Stomach (tissue), 8 donors: ENCODE measurements at regions not wholly inside any gene's neighbourhood (a gene's known extent, or its start where the extent isn't known, plus 50 kb on each side); places are given as distances from the start of the nearest gene placed in this dataset.

ENCODE experiments used
- DNase-seq, 2 donors: peaks; one replicate each; pipeline versions ENCODE4 v3.0.0 to v3.0.0-alpha.2; 2013 to 2019
- H3K27ac ChIP-seq, 5 donors: fragments of 200-600 bp in 4 of 5; sonication (generic) in 4 of 5; one replicate each; pipeline ENCODE4 v1.5.1; 2013 to 2019; ENCODE audit warnings: mild to moderate bottlenecking in 1 of 5, moderate library complexity in 1 of 5
- H3K27me3 ChIP-seq, 3 donors: fragments of 200-600 bp; sonication (generic); one replicate each; pipeline ENCODE4 v1.5.1; 2017 to 2019; ENCODE audit warnings: mixed run types in 1 of 3
- H3K36me3 ChIP-seq, 4 donors: fragments of 200-600 bp; sonication (generic); 1 replicate in 3 of 4; 2 replicates in 1 of 4; pipeline ENCODE4 v1.5.1; 2016 to 2019
- H3K4me1 ChIP-seq, 4 donors: fragments of 200-600 bp; sonication (generic); one replicate each; pipeline ENCODE4 v1.5.1; 2016 to 2019
- H3K4me3 ChIP-seq, 4 donors: fragments of 200-600 bp; sonication (generic) in 3 of 4; one replicate each; pipeline ENCODE4 v1.5.1; 2016 to 2019; ENCODE audit warnings: mild to moderate bottlenecking in 1 of 4
- H3K9me3 ChIP-seq, 4 donors: fragments of 200-600 bp; sonication (generic); one replicate each; pipeline ENCODE4 v1.5.1; 2016 to 2019
- CTCF ChIP-seq, 7 experiments: fragments of 450-650 bp in 4 of 7; fragments of 200-600 bp in 3 of 7; sonication (generic) in 3 of 7; IDR thresholded peaks; one replicate each; pipeline ENCODE4 v1.5.1; 2016 to 2019; ENCODE audit warnings: antibody characterized with exemption in 7 of 7, control low read depth in 2 of 7, mild to moderate bottlenecking in 1 of 7
- EP300 ChIP-seq: sonication (generic); formaldehyde crosslinking; IDR thresholded peaks from one replicate; pipeline ENCODE4 v1.6.1; 2017; ENCODE audit warnings: antibody characterized with exemption
- POLR2A ChIP-seq, 4 donors: fragments of 450-650 bp; IDR thresholded peaks; one replicate each; pipeline ENCODE4 v1.6.1; 2016; ENCODE audit warnings: antibody characterized with exemption in 4 of 4, control low read depth in 2 of 4, mild to moderate bottlenecking in 1 of 4, moderate library complexity in 1 of 4
- POLR2AphosphoS5 ChIP-seq, 3 donors: sonication (generic); formaldehyde crosslinking; IDR thresholded peaks; one replicate each; pipeline ENCODE4 v1.6.1; 2016; ENCODE audit warnings: antibody characterized with exemption in 3 of 3
- WGBS, 5 donors: extraction: QIAGEN DNeasy Blood & Tissue Kit in 3 of 5; methylation state at CpG; one replicate each; pipeline versions ENCODE4 v1.1.5 to v1.1.7; 2013 to 2018; 5-methylcytosine and 5-hydroxymethylcytosine counted together
- intact Hi-C: fragments of 100-400 bp; cut with DNase I; formaldehyde crosslinking; loops from one replicate; pipeline ENCODE4 v1.15.1; 2023; ENCODE audit warnings: low total_unique reads
- small RNA-seq, 4 donors: library from RNA; depleted of rRNA; stranded (forward); fragments of <200 nt; gene quantifications; one replicate each; pipeline ENCODE3, GENCODE V24; 2016
- donor health status: healthy with polysubstance abuse.
- donor health status: Bipolar disorder and iron deficiency.
- donor health status: healthy.

GRCh38 chr7:131608116-131608500 is 51.7 kb upstream of the PODXL start:
- Histone ChIP-seq H3K4me3 (no peak overlapping the region), H3K9me3 (no peaks in the 10 kb centered on the region), H3K36me3 (no peaks in the 10 kb centered on the region), H3K27ac (no peak overlapping the region), H3K27me3 (peaks cover 0 to 36% (median 0%) of the 10 kb centered on the region in 3 donors), H3K4me1 (no peaks in the 10 kb centered on the region)
- no peak for DNase-seq
- intact Hi-C loops: no loop called here
- TF ChIP-seq POLR2A (IDR thresholded peaks at IDR 0.05) (no peak), CTCF (IDR thresholded peaks at IDR 0.05) (no peak)
- WGBS, 5 donors: 41 to 52% (median 44%) methylated on average over 5 of the region's 5 CpGs

- intact Hi-C loops: no loop called here
- Histone ChIP-seq H3K4me3 (no peak overlapping the region), H3K4me1 (no peaks in the 10 kb centered on the region), H3K27me3 (peaks cover 0 to 36% (median 0%) of the 10 kb centered on the region in 3 donors), H3K9me3 (no peaks in the 10 kb centered on the region), H3K27ac (no peak overlapping the region), H3K36me3 (no peaks in the 10 kb centered on the region)
- TF ChIP-seq CTCF (IDR thresholded peaks at IDR 0.05) (no peak), POLR2AphosphoS5 (IDR thresholded peaks at IDR 0.05) (no peak), POLR2A (IDR thresholded peaks at IDR 0.05) (no peak), EP300 (no peak)
- peak in 1 of 2 donors; percentile 52 for DNase-seq
- WGBS, 5 donors: 64 to 71% (median 68%) methylated on average over 21 of the region's 21 CpGs
These were observed 51.1 kb upstream of the PODXL start for GRCh38 chr7:131607291-131608115.

GRCh38 chr7:131606346-131607290 is 50.2 kb upstream of the PODXL start:
- intact Hi-C loops: no loop called here
- Histone ChIP-seq H3K9me3 (no peaks in the 10 kb centered on the region), H3K4me1 (no peaks in the 10 kb centered on the region), H3K27me3 (peaks cover 0 to 36% (median 0%) of the 10 kb centered on the region in 3 donors), H3K27ac (no peak overlapping the region), H3K4me3 (no peak overlapping the region), H3K36me3 (no peaks in the 10 kb centered on the region)
- TF ChIP-seq POLR2A (IDR thresholded peaks at IDR 0.05): no peak
- TF ChIP-seq POLR2AphosphoS5 (IDR thresholded peaks at IDR 0.05): no peak
- no peak for TF ChIP-seq CTCF (IDR thresholded peaks at IDR 0.05)
- no peak for TF ChIP-seq EP300
- WGBS, 5 donors: 72 to 82% (median 78%) methylated on average over 11 of the region's 11 CpGs
- DNase-seq: no peak

Small RNA genes in the stretch of these regions (small RNA-seq; reads per million reads assigned to genes)
- 0 reads per million in 4 donors for gene AC009518.3
